Natural killer cell (primary cell): ENCODE measurements at regions not wholly inside any gene's neighbourhood (a gene's known extent, or its start where the extent isn't known, plus 50 kb on each side); places are given as distances from the start of the nearest gene placed in this dataset.
A peak's percentile ranks its signal among the peaks of the same experiment; 100 is the strongest.

ENCODE experiments used
- ATAC-seq, 3 donors: fragments of 150-1000 bp in 2 of 3; fragments of 200-7000 bp in 1 of 3; cut with Tn5 transposase; 1 replicate in 1 of 3; 2 replicates in 2 of 3; pipeline ENCODE4 v1.10.0; 2021; ENCODE audit warnings: mild to moderate bottlenecking in 2 of 3, moderate library complexity in 2 of 3
- DNase-seq, 2 donors: peaks; one replicate each; pipeline versions ENCODE4 v3.0.0 to v3.0.0-alpha.2; 2013 to 2021; ENCODE audit warnings: mixed read lengths in 1 of 2
- H3K27ac ChIP-seq: one replicate; pipeline ENCODE4 v1.5.1; 2013; ENCODE audit warnings: mild to moderate bottlenecking, low read length
- H3K27me3 ChIP-seq: one replicate; pipeline ENCODE4 v1.6.1; 2013; ENCODE audit warnings: low read length; ENCODE audit not compliant: control insufficient read depth, insufficient read depth
- H3K36me3 ChIP-seq: one replicate; pipeline ENCODE4 v1.6.1; 2013; ENCODE audit warnings: low read length; ENCODE audit not compliant: control insufficient read depth, insufficient read depth
- H3K4me1 ChIP-seq: one replicate; pipeline ENCODE4 v1.6.1; 2013; ENCODE audit warnings: low read length; ENCODE audit not compliant: control insufficient read depth, insufficient read depth
- H3K4me3 ChIP-seq: one replicate; pipeline ENCODE4 v1.5.1; 2013; ENCODE audit warnings: low read length
- H3K9me3 ChIP-seq: one replicate; pipeline ENCODE4 v1.6.1; 2013; ENCODE audit warnings: low read length; ENCODE audit not compliant: control insufficient read depth, insufficient read depth
- H3K27ac Mint-ChIP-seq, 2 donors: one replicate each; pipeline ENCODE4 v1.8.0; 2022; ENCODE audit warnings: mild to moderate bottlenecking in 2 of 2, mixed read lengths in 2 of 2, moderate library complexity in 1 of 2
- H3K27me3 Mint-ChIP-seq, 2 donors: one replicate each; pipeline ENCODE4 v1.8.0; 2022; ENCODE audit warnings: low read depth in 2 of 2, mixed read lengths in 2 of 2
- H3K36me3 Mint-ChIP-seq: one replicate; pipeline ENCODE4 v1.8.0; 2022; ENCODE audit warnings: mixed read lengths
- H3K4me1 Mint-ChIP-seq, 2 donors: one replicate each; pipeline ENCODE4 v1.8.0; 2022; ENCODE audit warnings: mixed read lengths in 2 of 2
- H3K4me3 Mint-ChIP-seq: one replicate; pipeline ENCODE4 v1.8.0; 2022; ENCODE audit warnings: mild to moderate bottlenecking, moderate library complexity, mixed read lengths
- H3K9me3 Mint-ChIP-seq, 2 donors: one replicate each; pipeline ENCODE4 v1.8.0; 2022; ENCODE audit warnings: mixed read lengths in 2 of 2
- whole genome bisulfite sequencing: methylation state at CpG from one replicate; pipeline ENCODE4 v1.1.7; 2013; ENCODE audit warnings: missing lambda C conversion rate; ENCODE audit not compliant: insufficient coverage; 5-methylcytosine and 5-hydroxymethylcytosine counted together
- intact Hi-C: fragments of 100-400 bp; cut with micrococcal nuclease; formaldehyde crosslinking; loops from one replicate; pipeline ENCODE4 v1.14.2; 2022
- TF ChIP-seq, protein P1 (sequence below): fragments of 200-600 bp; IDR thresholded peaks from one replicate; pipeline ENCODE4 v1.8.0; 2022; ENCODE audit warnings: antibody characterized with exemption

DNA sequence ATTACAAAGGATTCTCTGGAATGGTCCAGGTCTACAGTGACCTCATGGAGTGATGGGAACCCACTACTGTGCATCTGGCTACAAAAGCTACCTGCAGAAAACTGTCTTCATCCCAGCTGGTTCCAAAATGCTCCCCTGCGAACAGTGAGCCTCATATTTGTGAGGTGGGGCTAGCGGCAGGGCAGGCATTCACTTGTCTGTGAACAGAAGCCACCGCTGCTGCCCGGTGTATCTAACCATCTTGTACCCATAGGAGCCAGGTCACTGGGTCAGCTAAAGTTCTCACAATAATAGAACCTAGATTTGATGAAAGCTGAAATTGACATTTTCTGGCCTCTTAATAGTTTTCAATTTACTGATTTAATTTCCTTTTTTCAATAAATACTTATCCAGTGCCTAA is 150.7 kb downstream of the KLF13 start:
- H3K4me1 Mint-ChIP-seq, result peaks cover 39 to 47% of the 10 kb centered on the region in 2 donors
- Histone ChIP-seq H3K27me3 (no peaks in the 10 kb centered on the region), H3K4me1 (peaks cover 30% of the 10 kb centered on the region), H3K27ac (no peak overlapping the region), H3K36me3 (no peaks in the 10 kb centered on the region), H3K9me3 (no peaks in the 10 kb centered on the region), H3K4me3 (no peak overlapping the region)
- TF ChIP-seq, protein P1, sequence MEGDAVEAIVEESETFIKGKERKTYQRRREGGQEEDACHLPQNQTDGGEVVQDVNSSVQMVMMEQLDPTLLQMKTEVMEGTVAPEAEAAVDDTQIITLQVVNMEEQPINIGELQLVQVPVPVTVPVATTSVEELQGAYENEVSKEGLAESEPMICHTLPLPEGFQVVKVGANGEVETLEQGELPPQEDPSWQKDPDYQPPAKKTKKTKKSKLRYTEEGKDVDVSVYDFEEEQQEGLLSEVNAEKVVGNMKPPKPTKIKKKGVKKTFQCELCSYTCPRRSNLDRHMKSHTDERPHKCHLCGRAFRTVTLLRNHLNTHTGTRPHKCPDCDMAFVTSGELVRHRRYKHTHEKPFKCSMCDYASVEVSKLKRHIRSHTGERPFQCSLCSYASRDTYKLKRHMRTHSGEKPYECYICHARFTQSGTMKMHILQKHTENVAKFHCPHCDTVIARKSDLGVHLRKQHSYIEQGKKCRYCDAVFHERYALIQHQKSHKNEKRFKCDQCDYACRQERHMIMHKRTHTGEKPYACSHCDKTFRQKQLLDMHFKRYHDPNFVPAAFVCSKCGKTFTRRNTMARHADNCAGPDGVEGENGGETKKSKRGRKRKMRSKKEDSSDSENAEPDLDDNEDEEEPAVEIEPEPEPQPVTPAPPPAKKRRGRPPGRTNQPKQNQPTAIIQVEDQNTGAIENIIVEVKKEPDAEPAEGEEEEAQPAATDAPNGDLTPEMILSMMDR, result no peak
- DNase-seq (no peak), ATAC-seq (no peak)
- intact Hi-C loops, result no loop called here
- no peak overlapping the region for H3K27ac Mint-ChIP-seq
- WGBS, result 98% methylated on average over 4 of the region's 4 CpGs
- no peaks in the 10 kb centered on the region for H3K27me3 Mint-ChIP-seq
- no peaks in the 10 kb centered on the region for H3K36me3 Mint-ChIP-seq
- H3K9me3 Mint-ChIP-seq, result no peaks in the 10 kb centered on the region
- H3K4me3 Mint-ChIP-seq, result no peak overlapping the region

DNA sequence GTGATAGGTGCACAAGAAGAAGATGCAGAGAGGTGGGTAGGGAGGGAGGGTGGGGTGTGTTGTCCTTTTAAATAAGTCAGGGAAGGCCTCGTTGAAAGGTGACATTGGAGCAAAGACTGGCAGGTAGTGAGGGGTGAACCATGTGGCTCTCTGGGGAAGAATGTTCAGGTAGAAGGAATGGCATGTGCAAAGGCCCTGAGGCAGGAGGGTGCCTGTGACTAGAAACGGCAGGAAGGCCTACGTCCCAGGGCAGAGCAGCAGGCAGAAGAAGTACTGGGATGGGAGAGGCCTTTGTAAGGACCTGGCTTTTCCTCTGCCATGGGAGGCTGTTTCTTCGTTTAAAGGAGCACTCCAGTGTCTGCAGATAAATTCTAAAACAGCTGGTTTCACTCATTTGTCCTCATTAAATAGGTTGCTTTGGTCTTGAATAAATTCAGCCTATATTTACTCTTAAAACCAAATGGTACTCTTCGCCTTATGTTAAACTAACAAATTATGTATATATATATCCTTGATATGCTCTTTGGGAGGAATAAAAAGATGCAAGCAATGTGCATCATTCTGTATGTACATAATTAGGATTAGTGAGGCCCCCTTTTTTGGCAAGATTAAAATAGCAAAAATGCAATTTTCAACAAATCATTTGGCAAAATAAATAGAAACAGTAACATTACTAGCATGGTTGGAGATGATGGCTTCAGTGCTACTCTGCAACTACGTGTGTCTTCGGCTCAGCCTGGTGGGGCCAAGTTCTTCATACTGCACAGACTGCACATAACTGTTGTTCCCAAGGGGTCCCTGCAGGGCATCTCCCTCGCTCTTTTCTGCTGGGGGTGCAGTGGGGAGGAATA is 151.4 kb downstream of the KLF13 start:
- no peaks in the 10 kb centered on the region for H3K9me3 Mint-ChIP-seq
- intact Hi-C loops, result no loop called here
- H3K4me1 Mint-ChIP-seq, result peaks cover 32 to 47% of the 10 kb centered on the region in 2 donors
- Histone ChIP-seq H3K36me3 (no peaks in the 10 kb centered on the region), H3K9me3 (no peaks in the 10 kb centered on the region), H3K27ac (no peak overlapping the region), H3K4me1 (peaks cover 30% of the 10 kb centered on the region), H3K4me3 (no peak overlapping the region), H3K27me3 (no peaks in the 10 kb centered on the region)
- no peak overlapping the region for H3K27ac Mint-ChIP-seq
- 94% methylated on average over 7 of the region's 8 CpGs for WGBS
- TF ChIP-seq, protein P1, result no peak
- ATAC-seq, result no peak
- no peaks in the 10 kb centered on the region for H3K36me3 Mint-ChIP-seq
- H3K27me3 Mint-ChIP-seq, result no peaks in the 10 kb centered on the region
- DNase-seq, result no peak
- no peak overlapping the region for H3K4me3 Mint-ChIP-seq

DNA sequence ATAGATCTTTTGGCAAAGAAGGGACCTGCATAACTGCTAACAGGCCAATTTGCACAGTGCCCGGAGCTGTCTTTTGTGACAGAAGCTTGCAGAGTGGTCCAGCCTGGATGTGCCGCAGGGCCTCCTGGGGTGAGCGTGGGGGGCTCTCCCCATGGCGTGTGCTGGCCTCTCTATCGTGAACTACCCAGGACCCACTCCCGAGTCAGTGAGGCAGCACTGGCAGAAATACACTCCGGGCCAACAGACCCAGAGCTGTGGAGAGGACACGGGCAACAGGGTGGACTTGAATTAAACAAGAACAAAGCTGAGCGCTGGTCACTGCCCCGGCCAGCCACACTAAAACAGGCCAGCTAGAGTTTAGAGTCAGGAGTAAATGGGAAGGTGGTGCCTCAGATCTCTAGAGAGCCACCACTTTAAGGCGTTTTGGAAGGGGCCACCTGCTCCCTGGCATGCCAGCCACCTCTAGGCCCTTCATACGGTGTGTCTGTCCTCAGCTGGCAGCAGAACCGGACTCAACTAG is 152.1 kb downstream of the KLF13 start:
- TF ChIP-seq, protein P1, result no peak
- Mint-ChIP-seq H3K27ac (peak overlapping the region; percentile 41 to 59), H3K9me3 (no peaks in the 10 kb centered on the region), H3K4me3 (peak overlapping the region; percentile 37), H3K4me1 (peaks cover 25 to 40% of the 10 kb centered on the region in 2 donors), H3K27me3 (no peaks in the 10 kb centered on the region), H3K36me3 (no peaks in the 10 kb centered on the region)
- WGBS, result 95% methylated on average over 13 of the region's 13 CpGs
- Histone ChIP-seq H3K27ac (no peak overlapping the region), H3K4me1 (peaks cover 23% of the 10 kb centered on the region), H3K4me3 (no peak overlapping the region), H3K36me3 (no peaks in the 10 kb centered on the region), H3K9me3 (no peaks in the 10 kb centered on the region), H3K27me3 (no peaks in the 10 kb centered on the region)
- DNase-seq (no peak), ATAC-seq (no peak)
- intact Hi-C loops, result no loop called here
